Keratinocyte (primary cell): ENCODE measurements at regions not wholly inside any gene's neighbourhood (a gene's known extent, or its start where the extent isn't known, plus 50 kb on each side); places are given as distances from the start of the nearest gene placed in this dataset.

Experiments used
- DNase-seq: peaks from one replicate; pipeline ENCODE4 v3.0.0-alpha.2; 2011; ENCODE audit warnings: low read depth, missing footprints, low spot score
- FAIRE-seq: peaks from 2 replicates; lab custom pipeline; 2011; peaks lifted over from hg19 to GRCh38; lab: Jason Lieb, UNC
- H2AFZ ChIP-seq: 2 replicates; pipeline ENCODE4 v1.6.0; 2012; ENCODE audit warnings: low read length, control low read depth, inconsistent platforms; ENCODE audit not compliant: control insufficient read depth
- H3K27ac ChIP-seq: 2 replicates; pipeline ENCODE4 v1.5.1; 2011; ENCODE audit warnings: low read length; ENCODE audit not compliant: control insufficient read depth, insufficient read depth
- H3K27me3 ChIP-seq: 3 replicates; pipeline ENCODE4 v1.6.0; 2011; ENCODE audit warnings: low read length; ENCODE audit not compliant: control insufficient read depth, insufficient read depth; ENCODE audit errors: extremely low read depth
- H3K36me3 ChIP-seq, 2 experiments: 2 replicates in 1 of 2; 3 replicates in 1 of 2; pipeline ENCODE4 v1.5.1; 2011; ENCODE audit warnings: low read length in 2 of 2, mild to moderate bottlenecking in 1 of 2; ENCODE audit not compliant: control insufficient read depth in 2 of 2, insufficient read depth in 2 of 2; ENCODE audit errors: extremely low read depth in 1 of 2
- H3K4me1 ChIP-seq: 3 replicates; pipeline ENCODE4 v1.5.1; 2011; ENCODE audit warnings: low read length; ENCODE audit not compliant: control insufficient read depth, insufficient read depth; ENCODE audit errors: extremely low read depth
- H3K4me2 ChIP-seq: 3 replicates; pipeline ENCODE4 v1.6.0; 2011; ENCODE audit warnings: low read depth, low read length; ENCODE audit not compliant: control insufficient read depth, insufficient read depth; ENCODE audit errors: extremely low read depth
- H3K4me3 ChIP-seq, 3 experiments: fragments of 200-600 bp in 1 of 3; sonication (generic) in 1 of 3; 2 replicates in 2 of 3; 3 replicates in 1 of 3; pipeline ENCODE4 v1.5.1; 2011 to 2016; ENCODE audit warnings: low read length in 3 of 3, mild to moderate bottlenecking in 3 of 3, control low read depth in 2 of 3, inconsistent platforms in 1 of 3, low read depth in 1 of 3, mixed read lengths in 1 of 3, mixed run types in 1 of 3, moderate library complexity in 1 of 3; ENCODE audit not compliant: control insufficient read depth in 2 of 3, insufficient read depth in 2 of 3; ENCODE audit errors: extremely low read depth in 1 of 3
- H3K79me2 ChIP-seq: 2 replicates; pipeline ENCODE4 v1.6.0; 2012; ENCODE audit warnings: low read length; ENCODE audit not compliant: control insufficient read depth, insufficient read depth
- H3K9ac ChIP-seq: 3 replicates; pipeline ENCODE4 v1.6.0; 2011; ENCODE audit warnings: low read length; ENCODE audit not compliant: control insufficient read depth, insufficient read depth; ENCODE audit errors: extremely low read depth
- H3K9me1 ChIP-seq: 3 replicates; pipeline ENCODE4 v1.6.0; 2011; ENCODE audit warnings: low read length; ENCODE audit not compliant: control insufficient read depth, insufficient read depth; ENCODE audit errors: extremely low read depth
- H3K9me3 ChIP-seq: 2 replicates; pipeline ENCODE4 v1.5.1; 2012; ENCODE audit warnings: low read depth, low read length; ENCODE audit not compliant: control insufficient read depth
- H4K20me1 ChIP-seq: 3 replicates; pipeline ENCODE4 v1.6.0; 2011; ENCODE audit warnings: low read length; ENCODE audit not compliant: control insufficient read depth, insufficient read depth; ENCODE audit errors: extremely low read depth
- CTCF ChIP-seq, 3 experiments: IDR thresholded peaks in 1 of 3; conservative IDR thresholded peaks in 1 of 3; optimal IDR thresholded peaks in 1 of 3; 2 replicates in 2 of 3; 3 replicates in 1 of 3; pipeline versions ENCODE3 to v1.5.1; 2011; ENCODE audit warnings: low read length in 3 of 3, mild to moderate bottlenecking in 3 of 3, moderate library complexity in 2 of 3, control low read depth in 1 of 3, inconsistent platforms in 1 of 3; ENCODE audit not compliant: insufficient read depth in 2 of 3; ENCODE audit errors: extremely low read depth in 1 of 3
- EZH2 ChIP-seq: IDR thresholded peaks from one replicate; pipeline ENCODE4 v1.6.1; 2012; ENCODE audit warnings: inconsistent platforms, mild to moderate bottlenecking, low read length, moderate library complexity
- dilution Hi-C: fragments of 300-500 bp; cut with MboI; formaldehyde crosslinking; loops from one replicate; pipeline ENCODE4 v1.7.0; 2020; ENCODE audit warnings: low sequenced_read_pairs; ENCODE audit not compliant: extremely low pct_ligation_motif_present

GRCh38 chr16:54633943-54634362, 296.7 kb upstream of the IRX5 start:
- Histone ChIP-seq H3K36me3 (no peaks in the 10 kb centered on the region), H3K27ac (no peak overlapping the region), H4K20me1 (no peaks in the 10 kb centered on the region), H3K4me1 (peaks cover 4% of the 10 kb centered on the region), H3K4me3 (no peak overlapping the region), H3K9ac (no peak overlapping the region), H3K4me2 (no peak overlapping the region), H3K9me3 (no peaks in the 10 kb centered on the region), H3K79me2 (no peaks in the 10 kb centered on the region), H3K9me1 (no peaks in the 10 kb centered on the region), H3K27me3 (no peaks in the 10 kb centered on the region), H2AFZ (peak overlapping the region; percentile 43)
- dilution Hi-C loops = no loop called here
- peak; percentile 64 to 73 (median 71) for TF ChIP-seq CTCF (optimal IDR thresholded peaks at IDR 0.05 in 1 of 3, IDR thresholded peaks at IDR 0.05 in 1 of 3, conservative IDR thresholded peaks at IDR 0.05 in 1 of 3; ENCODE audit: extremely low read depth in 1 of 3, insufficient read depth in 2 of 3, low read length in 3 of 3)
- TF ChIP-seq EZH2 = no peak
- no peak for DNase-seq
- peak; percentile 60 for FAIRE-seq

DNA sequence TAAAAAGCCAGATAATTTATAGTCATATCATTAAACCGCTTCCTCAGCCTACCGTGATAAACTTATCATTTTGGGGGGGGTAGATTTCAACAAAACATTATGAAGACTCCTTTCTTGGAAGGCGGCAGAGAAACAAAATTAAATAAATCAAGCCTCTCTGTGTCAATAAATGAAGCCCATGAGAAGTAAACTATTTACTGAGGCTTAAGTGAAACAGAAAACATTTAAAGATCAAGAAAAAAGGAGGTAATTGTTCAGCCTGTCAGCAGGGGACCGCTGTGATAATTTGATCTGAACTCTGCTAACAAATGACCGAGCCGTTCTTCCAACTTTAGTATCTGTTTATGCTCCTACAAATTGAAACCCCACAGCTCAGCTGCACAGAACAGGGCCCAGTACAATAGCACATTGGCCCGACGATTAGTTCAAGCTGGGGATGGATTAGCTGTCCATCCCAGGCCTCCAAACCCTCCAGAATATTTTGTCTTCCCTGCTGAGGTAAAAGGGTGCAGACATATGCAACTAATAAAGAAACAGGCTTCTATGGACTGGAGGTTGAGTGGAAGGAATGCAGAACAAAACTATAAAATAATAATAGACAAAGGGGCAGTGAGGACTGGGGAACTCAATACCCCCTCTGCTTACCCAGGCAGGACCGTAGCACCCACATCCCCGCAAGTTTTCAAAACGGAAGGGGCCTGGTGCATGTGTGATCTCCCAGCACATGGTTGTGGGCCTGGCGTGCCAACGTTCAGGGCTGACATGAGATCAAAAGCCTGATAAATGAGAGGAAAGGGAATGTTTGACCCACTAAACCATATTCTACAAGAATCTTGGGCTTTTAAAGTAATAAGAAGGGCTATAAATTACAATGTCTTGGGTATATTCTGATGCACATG, 298.1 kb upstream of the IRX5 start:
- Histone ChIP-seq H3K27me3 (no peaks in the 10 kb centered on the region), H3K27ac (no peak overlapping the region), H3K4me2 (no peak overlapping the region), H3K4me3 (no peak overlapping the region), H2AFZ (no peak overlapping the region), H3K79me2 (no peaks in the 10 kb centered on the region), H3K9ac (no peak overlapping the region), H3K4me1 (peaks cover 4% of the 10 kb centered on the region), H4K20me1 (no peaks in the 10 kb centered on the region), H3K9me3 (no peaks in the 10 kb centered on the region), H3K9me1 (no peaks in the 10 kb centered on the region), H3K36me3 (no peaks in the 10 kb centered on the region)
- DNase-seq = no peak
- dilution Hi-C loops = no loop called here
- TF ChIP-seq CTCF (optimal IDR thresholded peaks at IDR 0.05 in 1 of 3, IDR thresholded peaks at IDR 0.05 in 1 of 3, conservative IDR thresholded peaks at IDR 0.05 in 1 of 3; ENCODE audit: extremely low read depth in 1 of 3, insufficient read depth in 2 of 3, low read length in 3 of 3) (no peak), EZH2 (no peak)
- FAIRE-seq = no peak
